Small intestine (tissue), 7 donors: ENCODE measurements at regions not wholly inside any gene's neighbourhood (a gene's known extent, or its start where the extent isn't known, plus 50 kb on each side); places are given as distances from the start of the nearest gene placed in this dataset.

ENCODE experiments used
- DNase-seq, 2 donors: peaks; one replicate each; pipeline versions ENCODE4 v3.0.0 to v3.0.0-alpha.2; 2013
- FAIRE-seq: peaks from 2 replicates; lab custom pipeline; 2012; peaks lifted over from hg19 to GRCh38; lab: Jason Lieb, UNC
- H3K27ac ChIP-seq, 3 donors: one replicate each; pipeline ENCODE4 v1.5.1; 2013; ENCODE audit warnings: low read length in 2 of 3, mild to moderate bottlenecking in 2 of 3, control low read depth in 1 of 3, inconsistent platforms in 1 of 3, low read depth in 1 of 3, moderate library complexity in 1 of 3
- H3K27me3 ChIP-seq, 3 donors: one replicate each; pipeline ENCODE4 v1.6.1; 2013; ENCODE audit warnings: low read length in 3 of 3, inconsistent platforms in 1 of 3; ENCODE audit not compliant: control insufficient read depth in 3 of 3, insufficient read depth in 3 of 3
- H3K36me3 ChIP-seq, 3 donors: one replicate each; pipeline ENCODE4 v1.6.1; 2013; ENCODE audit warnings: low read length in 3 of 3, inconsistent platforms in 1 of 3, low read depth in 1 of 3, mild to moderate bottlenecking in 1 of 3, moderate library complexity in 1 of 3; ENCODE audit not compliant: control insufficient read depth in 3 of 3, insufficient read depth in 2 of 3
- H3K4me1 ChIP-seq, 3 donors: one replicate each; pipeline ENCODE4 v1.6.1; 2013; ENCODE audit warnings: low read length in 2 of 3, inconsistent platforms in 1 of 3, low read depth in 1 of 3, mild to moderate bottlenecking in 1 of 3, moderate library complexity in 1 of 3; ENCODE audit not compliant: control insufficient read depth in 3 of 3, insufficient read depth in 2 of 3
- H3K4me3 ChIP-seq, 3 donors: one replicate each; pipeline ENCODE4 v1.5.1; 2013; ENCODE audit warnings: low read length in 3 of 3, control low read depth in 1 of 3, inconsistent platforms in 1 of 3, low read depth in 1 of 3, mild to moderate bottlenecking in 1 of 3, moderate library complexity in 1 of 3
- H3K9me3 ChIP-seq, 2 donors: one replicate each; pipeline ENCODE4 v1.6.1; 2013; ENCODE audit warnings: low read depth in 1 of 2, low read length in 1 of 2; ENCODE audit not compliant: control insufficient read depth in 2 of 2, insufficient read depth in 1 of 2
- WGBS, 3 donors: extraction: QIAGEN DNeasy Blood & Tissue Kit; methylation state at CpG; one replicate each; pipeline ENCODE4 v1.1.7; 2013; 5-methylcytosine and 5-hydroxymethylcytosine counted together
- donor health status: healthy with polysubstance abuse.
- donor health status: control.
- donor health status: control.
- donor health status: Bipolar disorder and iron deficiency.
- donor health status: healthy.

DNA sequence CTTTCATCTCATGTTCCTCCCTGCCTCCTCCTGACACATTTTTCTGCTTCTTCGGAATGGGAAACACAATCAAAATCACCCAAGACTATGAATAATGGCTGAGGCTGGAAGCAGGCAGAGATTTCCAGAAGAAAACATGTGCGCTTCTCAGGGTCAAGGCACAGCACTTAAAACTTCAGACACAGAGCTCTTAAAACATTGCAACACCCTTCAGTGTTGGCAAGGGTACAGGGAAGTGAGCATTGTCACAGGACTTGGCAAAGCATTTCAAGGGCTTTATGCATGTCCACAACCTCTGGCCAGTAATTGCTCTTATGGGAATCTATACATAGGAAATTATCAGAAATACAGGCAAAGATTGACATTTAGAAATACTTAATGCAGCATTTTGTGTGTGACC, 477.6 kb upstream of the KLHL29 start:
- H3K4me3 ChIP-seq, result no peak overlapping the region
- FAIRE-seq, result no peak
- no peak for DNase-seq
- no peak overlapping the region for H3K27ac ChIP-seq
- H3K27me3 ChIP-seq, result no peaks in the 10 kb centered on the region
- WGBS, 3 donors, result 71 to 80% (median 71%) methylated on average over 2 of the region's 2 CpGs
- no peaks in the 10 kb centered on the region for H3K36me3 ChIP-seq
- no peaks in the 10 kb centered on the region for H3K9me3 ChIP-seq
- H3K4me1 ChIP-seq, result no peaks in the 10 kb centered on the region

DNA sequence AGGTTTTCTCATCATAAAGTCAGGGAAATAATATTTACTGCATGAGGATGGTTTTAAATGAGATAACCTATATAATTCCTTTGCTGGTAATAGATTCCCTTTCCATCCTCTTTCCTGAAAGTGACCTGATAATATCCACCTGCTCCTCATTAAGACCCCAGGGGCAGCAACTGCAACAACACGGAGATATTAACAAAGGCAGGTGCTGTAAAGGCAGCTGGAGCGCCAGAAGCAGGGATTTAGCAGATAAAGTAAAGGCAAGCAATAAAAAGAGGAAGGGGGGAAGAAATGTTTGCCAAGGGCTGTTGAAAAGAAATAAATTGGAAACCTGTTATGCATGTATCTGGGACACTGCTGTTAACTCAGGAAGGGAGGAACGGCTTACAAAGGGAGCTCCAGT, 472.6 kb upstream of the KLHL29 start:
- H3K4me3 ChIP-seq, result no peak overlapping the region
- FAIRE-seq, result no peak

DNA sequence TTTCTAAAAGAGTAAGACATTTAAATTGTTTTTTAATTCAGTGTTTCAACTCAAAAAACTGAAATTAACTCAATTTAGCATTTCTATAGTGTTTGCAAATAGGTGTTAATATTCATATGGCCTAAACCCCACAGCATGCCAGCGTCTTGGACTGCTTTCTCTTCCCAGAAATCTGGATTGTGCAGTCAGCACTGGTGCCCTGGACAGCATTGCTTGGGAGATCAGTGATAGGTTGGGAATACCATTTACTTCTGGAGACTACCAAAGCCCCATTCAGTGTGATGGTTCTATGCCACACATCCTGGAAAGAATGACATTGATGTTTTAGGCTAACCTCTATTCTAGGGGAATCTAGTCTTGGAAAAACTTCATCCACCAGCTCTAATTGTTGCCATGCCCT, 455.0 kb upstream of the KLHL29 start:
- Histone ChIP-seq H3K36me3 (no peaks in the 10 kb centered on the region), H3K4me1 (peaks cover 0 to 2% (median 0%) of the 10 kb centered on the region in 3 donors), H3K27me3 (no peaks in the 10 kb centered on the region), H3K4me3 (no peak overlapping the region), H3K27ac (no peak overlapping the region), H3K9me3 (no peaks in the 10 kb centered on the region)
- DNase-seq, result no peak
- WGBS, 3 donors, result 67 to 89% (median 77%) methylated on average over 1 of the region's 1 CpG
- FAIRE-seq, result no peak

More for the DNA sequence above, 472.6 kb upstream of the KLHL29 start:
- peak in 1 of 2 donors; percentile 15 for DNase-seq
- no peaks in the 10 kb centered on the region for H3K4me1 ChIP-seq
- no peaks in the 10 kb centered on the region for H3K9me3 ChIP-seq
- H3K27ac ChIP-seq, result no peak overlapping the region
- no peaks in the 10 kb centered on the region for H3K36me3 ChIP-seq
- no peaks in the 10 kb centered on the region for H3K27me3 ChIP-seq
- 10 to 61% (median 27%) methylated on average over 3 of the region's 3 CpGs for WGBS, 3 donors

DNA sequence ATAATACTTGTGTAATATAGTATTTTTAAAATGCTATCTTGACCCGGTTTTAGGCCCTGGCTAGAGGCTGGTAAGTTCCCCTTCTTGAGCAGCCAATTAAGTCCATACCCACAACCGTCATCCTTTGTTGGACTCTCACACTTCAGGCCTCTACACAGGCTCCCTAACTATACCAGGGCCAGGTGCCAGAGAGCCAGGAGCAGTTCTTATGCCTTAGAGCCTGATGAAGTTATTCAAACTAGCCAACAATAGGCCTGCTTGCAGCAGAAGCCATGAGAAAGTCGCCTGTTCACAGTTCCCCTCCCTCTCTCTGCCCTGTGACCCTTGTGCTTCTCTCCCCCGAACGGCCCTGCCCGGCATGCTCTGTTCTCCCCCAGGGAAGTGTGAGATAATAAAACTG, 454.2 kb upstream of the KLHL29 start:
- Histone ChIP-seq H3K36me3 (no peaks in the 10 kb centered on the region), H3K27ac (no peak overlapping the region), H3K9me3 (no peaks in the 10 kb centered on the region), H3K4me1 (peaks cover 0 to 2% (median 0%) of the 10 kb centered on the region in 3 donors), H3K4me3 (no peak overlapping the region), H3K27me3 (no peaks in the 10 kb centered on the region)
- WGBS, 3 donors, result 30 to 68% (median 39%) methylated on average over 6 of the region's 6 CpGs
- peak in 1 of 2 donors; percentile 24 for DNase-seq
- FAIRE-seq, result no peak

DNA sequence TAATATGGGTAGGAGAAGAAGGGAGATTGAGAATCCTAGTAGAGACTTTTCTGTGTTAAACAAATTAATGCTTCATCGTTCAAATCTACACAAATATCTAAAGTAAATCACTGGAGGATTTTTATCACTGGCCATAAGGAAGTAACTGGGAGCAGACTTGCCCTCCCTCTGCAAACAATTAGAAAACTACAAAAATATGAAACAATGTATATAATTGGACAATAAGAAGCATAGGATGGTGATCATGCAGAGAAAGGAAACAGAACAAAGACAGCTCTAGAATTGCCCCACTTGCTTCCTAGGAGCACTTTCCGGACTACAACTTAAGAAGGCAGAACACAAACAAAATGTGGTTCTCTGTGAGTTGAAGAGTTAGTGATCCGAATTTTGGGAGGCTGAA, 452.7 kb upstream of the KLHL29 start:
- Histone ChIP-seq H3K4me1 (peaks cover 0 to 2% (median 0%) of the 10 kb centered on the region in 3 donors), H3K27ac (no peak overlapping the region), H3K27me3 (no peaks in the 10 kb centered on the region), H3K4me3 (no peak overlapping the region), H3K36me3 (no peaks in the 10 kb centered on the region), H3K9me3 (no peaks in the 10 kb centered on the region)
- WGBS, 3 donors, result 43 to 56% (median 47%) methylated on average over 3 of the region's 3 CpGs
- DNase-seq (no peak), FAIRE-seq (no peak)

DNA sequence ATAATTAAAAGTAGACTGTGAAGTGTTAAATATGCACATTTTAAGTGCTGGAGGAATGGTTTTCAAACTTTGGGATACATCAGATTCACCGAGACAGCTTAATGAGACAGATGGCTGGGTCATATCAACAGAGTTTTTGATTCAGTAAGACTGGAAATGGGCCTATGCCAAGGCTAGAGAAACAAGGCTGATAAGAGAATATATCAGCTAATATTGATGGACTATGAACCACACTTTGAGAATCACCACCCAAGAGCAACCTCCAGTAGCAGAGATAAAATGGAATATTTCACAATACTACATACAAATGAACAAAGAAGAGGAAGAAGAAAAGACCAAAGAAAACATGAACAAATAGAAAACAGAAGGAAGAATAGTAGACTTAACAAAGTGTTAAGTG, 450.2 kb upstream of the KLHL29 start:
- Histone ChIP-seq H3K4me3 (no peak overlapping the region), H3K27me3 (no peaks in the 10 kb centered on the region), H3K36me3 (no peaks in the 10 kb centered on the region), H3K4me1 (peaks cover 0 to 2% (median 0%) of the 10 kb centered on the region in 3 donors), H3K9me3 (no peaks in the 10 kb centered on the region), H3K27ac (peak overlapping the region in 1 of 3 donors; percentile 17)
- WGBS, 3 donors, result 19 to 55% (median 26%) methylated on average over 1 of the region's 1 CpG
- DNase-seq, result peak; percentile 63 to 89
- FAIRE-seq, result no peak

DNA sequence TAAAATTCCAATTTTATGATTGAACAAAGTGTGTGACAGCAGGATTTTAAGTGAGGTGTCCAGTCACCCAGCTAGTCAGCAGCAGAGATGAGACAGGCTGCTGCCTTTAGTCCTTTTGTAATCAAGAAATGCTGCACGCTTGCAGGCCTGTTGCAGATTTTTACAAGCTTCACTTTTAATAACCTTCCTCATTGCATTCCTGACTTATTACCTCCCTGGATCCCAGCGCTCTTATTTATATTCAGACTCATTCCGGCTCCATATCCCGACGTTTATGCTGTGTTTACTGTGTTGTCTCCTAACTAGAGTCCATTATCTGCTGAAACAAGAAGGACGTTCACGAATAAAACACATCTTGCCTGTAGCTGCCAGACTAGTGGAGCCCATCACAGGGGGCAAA, 442.5 kb upstream of the KLHL29 start:
- no peaks in the 10 kb centered on the region for H3K4me1 ChIP-seq
- 80 to 89% (median 88%) methylated on average over 7 of the region's 7 CpGs for WGBS, 3 donors
- no peak overlapping the region for H3K4me3 ChIP-seq
- H3K27me3 ChIP-seq, result no peaks in the 10 kb centered on the region
- no peaks in the 10 kb centered on the region for H3K36me3 ChIP-seq
- H3K9me3 ChIP-seq, result no peaks in the 10 kb centered on the region
- H3K27ac ChIP-seq, result no peak overlapping the region
- no peak for FAIRE-seq
- no peak for DNase-seq

DNA sequence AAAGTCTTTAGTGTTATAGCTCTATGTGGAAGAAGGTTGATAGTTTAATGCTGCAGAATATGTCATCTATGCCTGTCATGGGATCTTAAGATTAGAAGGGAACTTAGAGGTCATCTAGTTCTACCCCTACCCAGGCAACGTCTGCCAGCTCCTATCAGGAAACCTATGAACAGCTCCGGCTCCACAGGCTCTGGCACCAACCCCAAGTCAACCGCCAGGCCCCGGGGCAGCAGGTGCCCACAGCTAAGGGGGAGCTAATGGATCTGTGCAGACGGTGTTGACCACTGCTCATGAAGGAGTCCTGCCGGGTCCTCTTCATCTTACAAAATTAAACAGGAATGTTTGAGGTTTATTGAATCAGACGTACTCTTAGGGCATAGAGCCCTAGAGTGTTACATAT, 440.8 kb upstream of the KLHL29 start:
- Histone ChIP-seq H3K9me3 (no peaks in the 10 kb centered on the region), H3K4me3 (no peak overlapping the region), H3K36me3 (no peaks in the 10 kb centered on the region), H3K27ac (no peak overlapping the region), H3K27me3 (no peaks in the 10 kb centered on the region), H3K4me1 (no peaks in the 10 kb centered on the region)
- WGBS, 3 donors, result 66 to 83% (median 79%) methylated on average over 7 of the region's 7 CpGs
- no peak for DNase-seq
- FAIRE-seq, result no peak

DNA sequence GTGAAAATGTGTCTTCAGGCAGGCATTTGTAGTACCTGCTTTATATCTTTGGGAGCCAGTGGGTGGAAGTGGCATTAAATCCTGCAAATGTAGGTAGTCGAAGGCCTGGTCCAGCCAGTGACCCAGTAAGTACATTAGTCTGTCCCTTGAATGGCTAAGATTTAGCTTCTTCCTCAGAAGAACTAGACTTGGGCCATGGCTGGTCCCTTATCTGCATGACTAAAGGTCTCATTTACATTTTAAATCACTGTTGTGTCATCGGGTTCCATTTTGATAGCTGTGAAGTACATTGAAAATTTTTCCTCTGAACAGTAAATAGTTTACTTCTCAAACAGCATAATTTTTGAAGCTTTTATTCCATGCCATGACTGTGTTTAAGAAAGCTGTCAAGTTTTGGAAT, 438.4 kb upstream of the KLHL29 start:
- Histone ChIP-seq H3K36me3 (no peaks in the 10 kb centered on the region), H3K4me3 (no peak overlapping the region), H3K27ac (no peak overlapping the region), H3K9me3 (no peaks in the 10 kb centered on the region), H3K4me1 (no peaks in the 10 kb centered on the region), H3K27me3 (no peaks in the 10 kb centered on the region)
- 75 to 84% (median 81%) methylated on average over 2 of the region's 2 CpGs for WGBS, 3 donors
- FAIRE-seq (no peak), DNase-seq (peak in 1 of 2 donors; percentile 13)
